ENCODE measurements at regions not wholly inside any gene's neighbourhood (a gene's known extent, or its start where the extent isn't known, plus 50 kb on each side); places are given as distances from the start of the nearest gene placed in this dataset.

- Histone ChIP-seq H3K36me3 (ENCODE audit: low read depth) (no peaks in the 10 kb centered on the region), H3K27ac (ENCODE audit: poor library complexity, severe bottlenecking) (no peak overlapping the region), H3K9me3 (ENCODE audit: severe bottlenecking) (no peaks in the 10 kb centered on the region), H3K4me1 (ENCODE audit: insufficient read depth, poor library complexity, severe bottlenecking) (no peaks in the 10 kb centered on the region), H3K27me3 (ENCODE audit: insufficient read depth, poor library complexity, severe bottlenecking) (peaks cover 19% of the 10 kb centered on the region), H3K4me3 (ENCODE audit: severe bottlenecking) (no peak overlapping the region)
- ATAC-seq (ENCODE audit: low read depth) (no peak), DNase-seq (ENCODE audit: low spot score) (no peak)
- TF ChIP-seq, protein P1, sequence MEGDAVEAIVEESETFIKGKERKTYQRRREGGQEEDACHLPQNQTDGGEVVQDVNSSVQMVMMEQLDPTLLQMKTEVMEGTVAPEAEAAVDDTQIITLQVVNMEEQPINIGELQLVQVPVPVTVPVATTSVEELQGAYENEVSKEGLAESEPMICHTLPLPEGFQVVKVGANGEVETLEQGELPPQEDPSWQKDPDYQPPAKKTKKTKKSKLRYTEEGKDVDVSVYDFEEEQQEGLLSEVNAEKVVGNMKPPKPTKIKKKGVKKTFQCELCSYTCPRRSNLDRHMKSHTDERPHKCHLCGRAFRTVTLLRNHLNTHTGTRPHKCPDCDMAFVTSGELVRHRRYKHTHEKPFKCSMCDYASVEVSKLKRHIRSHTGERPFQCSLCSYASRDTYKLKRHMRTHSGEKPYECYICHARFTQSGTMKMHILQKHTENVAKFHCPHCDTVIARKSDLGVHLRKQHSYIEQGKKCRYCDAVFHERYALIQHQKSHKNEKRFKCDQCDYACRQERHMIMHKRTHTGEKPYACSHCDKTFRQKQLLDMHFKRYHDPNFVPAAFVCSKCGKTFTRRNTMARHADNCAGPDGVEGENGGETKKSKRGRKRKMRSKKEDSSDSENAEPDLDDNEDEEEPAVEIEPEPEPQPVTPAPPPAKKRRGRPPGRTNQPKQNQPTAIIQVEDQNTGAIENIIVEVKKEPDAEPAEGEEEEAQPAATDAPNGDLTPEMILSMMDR (IDR thresholded peaks at IDR 0.05; ENCODE audit: poor library complexity, severe bottlenecking): no peak
These were observed 67.2 kb upstream of the IFNAR2 start for GRCh38 chr21:33162436-33162951.

DNA sequence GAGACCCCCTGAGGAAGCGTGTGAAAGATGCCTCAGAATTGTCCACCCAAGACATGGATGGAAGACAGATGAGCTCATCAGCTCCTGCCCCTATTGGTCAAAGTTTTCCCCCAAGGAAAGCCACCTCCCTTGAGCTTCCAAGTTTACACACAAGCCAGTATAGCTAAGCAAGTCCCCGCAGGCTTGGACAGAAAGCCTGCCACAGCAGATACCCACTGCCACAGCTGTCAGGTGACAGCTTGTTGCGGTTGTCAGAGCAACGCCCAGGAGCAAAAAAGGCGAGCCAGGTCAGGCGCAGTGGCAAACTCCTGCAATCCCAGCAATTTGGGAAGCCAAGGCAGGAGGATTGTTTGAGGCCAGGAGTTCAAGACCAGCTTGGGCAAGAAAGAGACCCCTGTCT lies 60.9 kb upstream of the IFNAR2 start:
- H3K27me3 ChIP-seq (ENCODE audit: insufficient read depth, poor library complexity, severe bottlenecking): peaks cover 4% of the 10 kb centered on the region
- no peak overlapping the region for H3K4me3 ChIP-seq (ENCODE audit: severe bottlenecking)
- no peaks in the 10 kb centered on the region for H3K36me3 ChIP-seq (ENCODE audit: low read depth)
- TF ChIP-seq, protein P1 (IDR thresholded peaks at IDR 0.05; ENCODE audit: poor library complexity, severe bottlenecking): no peak
- no peak overlapping the region for H3K27ac ChIP-seq (ENCODE audit: poor library complexity, severe bottlenecking)
- no peak for DNase-seq (ENCODE audit: low spot score)
- H3K9me3 ChIP-seq (ENCODE audit: severe bottlenecking): no peaks in the 10 kb centered on the region
- no peak for ATAC-seq (ENCODE audit: low read depth)
- H3K4me1 ChIP-seq (ENCODE audit: insufficient read depth, poor library complexity, severe bottlenecking): no peaks in the 10 kb centered on the region

- TF ChIP-seq, protein P1 (IDR thresholded peaks at IDR 0.05; ENCODE audit: poor library complexity, severe bottlenecking): no peak
- H3K27me3 ChIP-seq (ENCODE audit: insufficient read depth, poor library complexity, severe bottlenecking): peaks cover 6% of the 10 kb centered on the region
- no peak for DNase-seq (ENCODE audit: low spot score)
These were observed 60.4 kb upstream of the IFNAR2 start for GRCh38 chr21:33169359-33169758.

GRCh38 chr21:33171616-33172169 lies 58.0 kb upstream of the IFNAR2 start:
- Histone ChIP-seq H3K9me3 (ENCODE audit: severe bottlenecking) (no peaks in the 10 kb centered on the region), H3K27me3 (ENCODE audit: insufficient read depth, poor library complexity, severe bottlenecking) (peaks cover 6% of the 10 kb centered on the region), H3K36me3 (ENCODE audit: low read depth) (no peaks in the 10 kb centered on the region), H3K4me1 (ENCODE audit: insufficient read depth, poor library complexity, severe bottlenecking) (no peaks in the 10 kb centered on the region), H3K4me3 (ENCODE audit: severe bottlenecking) (no peak overlapping the region), H3K27ac (ENCODE audit: poor library complexity, severe bottlenecking) (no peak overlapping the region)
- ATAC-seq (ENCODE audit: low read depth) (no peak), DNase-seq (ENCODE audit: low spot score) (no peak)
- TF ChIP-seq, protein P1 (IDR thresholded peaks at IDR 0.05; ENCODE audit: poor library complexity, severe bottlenecking): no peak

More at GRCh38 chr21:33169359-33169758, 60.4 kb upstream of the IFNAR2 start:
- no peak overlapping the region for H3K27ac ChIP-seq (ENCODE audit: poor library complexity, severe bottlenecking)
- no peaks in the 10 kb centered on the region for H3K9me3 ChIP-seq (ENCODE audit: severe bottlenecking)
- H3K4me3 ChIP-seq (ENCODE audit: severe bottlenecking): no peak overlapping the region
- no peaks in the 10 kb centered on the region for H3K36me3 ChIP-seq (ENCODE audit: low read depth)
- no peak for ATAC-seq (ENCODE audit: low read depth)
- no peaks in the 10 kb centered on the region for H3K4me1 ChIP-seq (ENCODE audit: insufficient read depth, poor library complexity, severe bottlenecking)

DNA sequence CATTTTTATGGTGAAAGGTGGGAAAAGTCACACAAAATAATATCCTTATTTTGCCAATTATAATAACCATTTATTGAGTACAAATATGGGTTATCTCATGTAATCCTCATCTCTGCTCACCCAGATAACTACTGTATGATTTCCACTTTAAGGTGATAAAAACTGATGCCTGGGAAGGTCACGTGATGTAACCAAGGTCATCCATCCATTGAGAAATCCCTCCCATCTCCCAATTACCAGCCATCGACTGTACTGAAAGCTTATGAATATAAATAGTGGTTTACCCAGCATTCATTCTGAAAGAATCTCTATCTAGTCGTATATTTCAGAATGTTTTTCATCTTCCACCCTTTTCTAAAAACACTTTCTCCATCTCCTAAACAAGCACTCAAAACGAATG lies 55.0 kb upstream of the IFNAR2 start:
- no peaks in the 10 kb centered on the region for H3K9me3 ChIP-seq (ENCODE audit: severe bottlenecking)
- H3K27me3 ChIP-seq (ENCODE audit: insufficient read depth, poor library complexity, severe bottlenecking): peaks cover 6% of the 10 kb centered on the region
- DNase-seq (ENCODE audit: low spot score): no peak
- TF ChIP-seq, protein P1 (IDR thresholded peaks at IDR 0.05; ENCODE audit: poor library complexity, severe bottlenecking): no peak
- no peaks in the 10 kb centered on the region for H3K4me1 ChIP-seq (ENCODE audit: insufficient read depth, poor library complexity, severe bottlenecking)
- no peak overlapping the region for H3K27ac ChIP-seq (ENCODE audit: poor library complexity, severe bottlenecking)
- no peak overlapping the region for H3K4me3 ChIP-seq (ENCODE audit: severe bottlenecking)
- H3K36me3 ChIP-seq (ENCODE audit: low read depth): no peaks in the 10 kb centered on the region
- ATAC-seq (ENCODE audit: low read depth): no peak
